HG03354 (cell line): ENCODE measurements at regions not wholly inside any gene's neighbourhood (a gene's known extent, or its start where the extent isn't known, plus 50 kb on each side); places are given as distances from the start of the nearest gene placed in this dataset.
"Not testable (repeated sequence)": the region's sequence is repeated elsewhere in the genome, so short reads cannot be mapped to it uniquely, and the experiment has no call there.

Experiments used
- ATAC-seq: cut with Tn5 transposase; IDR thresholded peaks from one replicate; pipeline ENCODE4 v1.9.1; 2021; ENCODE audit warnings: mild to moderate bottlenecking; ENCODE audit not compliant: unreplicated experiment, poor library complexity, severe bottlenecking

DNA sequence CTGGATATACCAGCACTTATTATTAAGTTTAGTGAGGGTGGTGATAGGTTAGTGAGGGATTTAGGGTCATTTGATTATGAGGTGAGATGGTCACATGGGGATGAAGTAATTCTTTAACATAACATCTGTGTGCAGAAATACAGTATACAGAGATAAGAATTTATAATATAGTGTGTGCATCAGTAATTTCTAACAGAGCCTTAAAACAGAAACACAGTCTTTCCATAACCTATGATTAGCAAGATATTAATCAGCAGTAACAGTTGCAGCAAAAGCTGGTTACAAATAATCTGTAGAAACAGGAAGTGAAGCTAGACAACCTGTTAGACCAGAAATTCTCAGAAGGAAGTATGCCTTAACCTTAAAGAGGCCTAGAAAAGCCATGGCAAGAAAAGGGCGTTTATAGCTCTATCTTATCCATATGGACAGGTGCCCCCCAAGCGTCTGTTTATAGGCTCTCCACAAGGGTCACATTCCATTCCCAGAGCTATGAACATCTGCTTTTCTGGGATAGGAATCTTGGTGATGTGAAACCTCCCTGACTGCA, 112.5 kb upstream of the WSB1 start:
- ATAC-seq: not testable (repeated sequence)

DNA sequence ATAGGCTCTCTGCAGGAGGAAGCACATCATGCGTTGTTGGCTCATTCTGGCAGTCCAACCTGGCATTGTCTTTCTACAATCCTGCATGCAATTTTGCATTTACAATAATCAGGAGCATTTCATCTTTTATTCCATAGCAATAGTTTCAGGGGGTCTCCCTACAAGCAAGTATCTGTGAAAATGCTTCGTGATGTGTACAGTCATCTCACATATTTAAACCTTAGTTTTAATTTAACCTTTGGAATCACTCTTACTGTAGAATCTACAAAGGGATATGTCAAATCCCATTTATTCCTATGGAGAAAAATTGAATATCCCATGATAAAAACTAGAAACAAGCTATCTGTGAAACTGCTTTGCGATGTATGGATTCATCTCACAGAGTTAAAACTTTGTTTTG, 112.0 kb upstream of the WSB1 start:
- ATAC-seq: no peak

DNA sequence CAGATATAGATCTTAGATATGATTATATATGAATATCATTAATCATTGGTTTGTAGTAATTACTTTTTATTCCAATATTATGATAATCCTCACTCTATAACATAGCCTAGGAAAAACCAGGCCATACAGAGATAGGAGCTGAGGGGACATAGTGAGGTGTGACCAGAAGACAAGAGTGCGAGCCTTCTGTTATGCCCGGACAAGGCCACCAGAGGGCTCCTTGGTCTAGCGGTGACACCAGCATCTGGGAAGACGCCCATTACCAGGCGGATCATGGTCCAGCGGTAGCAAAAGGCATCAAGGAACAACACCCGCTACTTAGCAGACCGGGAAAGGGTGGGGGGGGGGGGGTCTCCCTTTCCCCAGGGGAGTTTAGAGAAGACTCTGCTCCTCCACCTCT, 96.4 kb upstream of the WSB1 start:
- not testable (repeated sequence) for ATAC-seq

DNA sequence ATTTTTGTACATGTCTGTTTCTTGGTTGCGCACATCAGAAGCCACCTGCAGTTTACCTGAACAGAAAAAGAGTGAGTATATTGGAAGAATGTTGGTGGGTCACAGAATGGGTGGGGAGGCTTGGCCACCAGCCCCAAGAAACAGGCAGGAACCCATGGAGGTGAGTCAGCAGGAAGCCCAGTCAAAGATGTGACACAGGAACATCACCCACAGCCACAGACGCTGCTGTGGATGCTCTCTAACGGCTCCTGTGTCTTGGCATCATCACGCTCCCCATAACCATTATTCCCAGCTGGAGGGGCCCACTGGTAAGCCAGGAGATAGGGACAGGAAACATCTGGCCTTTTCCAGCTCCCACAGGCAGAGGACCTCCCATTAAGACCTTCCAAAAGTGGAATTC, 94.0 kb upstream of the WSB1 start:
- ATAC-seq: no peak

DNA sequence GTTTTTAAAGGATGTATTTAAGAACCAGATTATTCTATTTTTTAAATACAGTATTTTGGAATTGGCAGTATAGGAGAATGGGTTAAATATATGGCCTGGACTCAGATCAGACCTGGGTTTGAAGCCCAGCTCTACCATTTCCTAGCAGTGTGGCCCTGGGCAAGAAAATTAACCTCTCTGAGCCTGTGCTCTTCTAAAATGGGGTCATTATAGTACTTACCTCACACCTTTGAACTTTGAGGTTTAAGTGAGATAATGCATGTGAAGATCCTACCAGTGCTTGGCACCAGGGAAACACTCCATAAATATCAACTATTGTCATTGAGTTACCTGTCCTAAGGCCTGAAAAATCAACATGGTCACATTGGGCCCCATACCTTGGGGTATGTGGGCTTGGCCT, 93.4 kb upstream of the WSB1 start:
- no peak for ATAC-seq

DNA sequence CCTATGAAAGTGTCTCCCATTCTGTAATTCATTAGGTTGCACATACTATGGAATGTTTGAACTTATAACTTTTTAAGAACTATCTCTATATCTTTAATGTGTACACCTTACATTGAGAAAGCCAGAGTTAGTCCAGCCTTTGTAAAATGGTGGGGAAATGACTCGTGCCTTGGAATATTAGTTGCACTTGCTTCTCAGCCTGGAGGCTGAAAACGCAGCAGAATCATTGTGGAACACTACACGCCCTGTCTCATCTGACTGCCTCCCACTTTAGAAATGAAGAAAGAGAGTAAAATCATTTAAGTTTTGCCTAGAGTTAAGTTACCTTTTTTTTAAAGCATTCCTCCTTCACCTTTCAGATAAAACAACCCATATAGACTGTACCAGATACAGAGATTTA, 90.7 kb upstream of the WSB1 start:
- ATAC-seq: no peak

DNA sequence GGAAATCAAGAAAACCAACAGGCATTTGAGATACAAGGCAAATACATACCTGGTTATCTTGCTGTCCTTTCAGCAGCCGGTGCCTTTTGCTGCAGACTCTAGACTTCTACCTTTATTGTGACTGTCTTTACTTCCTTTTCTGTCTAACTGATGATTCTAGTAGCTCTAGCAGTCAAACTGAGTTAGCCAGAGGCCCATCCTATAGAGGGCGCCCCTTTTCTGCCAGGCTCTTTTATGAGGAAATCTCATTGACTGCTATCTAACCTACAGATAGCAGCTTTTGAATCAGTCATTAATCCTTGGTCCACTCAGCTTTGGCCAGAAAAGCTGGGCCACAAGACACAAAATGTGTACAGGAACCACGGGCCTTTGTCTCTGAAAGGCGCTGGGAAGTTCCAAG, 87.5 kb upstream of the WSB1 start:
- ATAC-seq: no peak

DNA sequence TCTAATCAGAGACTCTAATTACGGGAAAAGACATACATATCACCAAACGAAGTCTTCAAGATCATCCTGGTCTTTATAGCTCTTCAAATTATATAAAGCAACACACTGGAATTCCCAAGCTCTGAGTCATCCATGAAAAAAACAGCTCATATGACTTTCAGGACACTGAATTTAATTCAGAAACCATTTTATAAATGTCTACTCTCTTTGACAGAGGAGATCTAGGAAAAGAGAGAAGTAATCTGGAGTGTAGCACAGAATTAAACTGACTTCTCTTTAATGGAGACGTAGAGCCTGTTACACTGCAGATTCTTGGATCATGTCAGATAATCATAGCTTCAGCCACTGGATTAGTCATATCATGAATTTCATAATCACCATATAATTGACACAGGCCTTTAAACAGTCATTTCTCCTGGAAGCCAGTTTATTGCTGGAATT, 86.8 kb upstream of the WSB1 start:
- no peak for ATAC-seq

DNA sequence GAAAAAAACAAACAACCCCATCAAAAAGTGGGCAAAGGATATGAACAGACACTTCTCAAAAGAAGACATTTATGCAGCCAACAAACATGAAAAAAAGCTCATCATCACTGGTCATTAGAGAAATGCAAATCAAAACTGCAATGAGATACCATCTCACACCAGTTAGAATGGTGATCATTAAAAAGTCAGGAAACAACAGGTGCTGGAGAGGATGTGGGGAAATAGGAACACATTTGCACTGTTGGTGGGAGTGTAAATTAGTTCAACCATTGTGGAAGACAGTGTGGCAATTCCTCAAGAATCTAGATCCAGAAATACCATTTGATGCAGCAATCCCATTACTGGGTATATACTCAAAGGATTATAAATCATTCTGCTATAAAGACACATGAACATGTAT, 85.5 kb upstream of the WSB1 start:
- ATAC-seq: not testable (repeated sequence)

DNA sequence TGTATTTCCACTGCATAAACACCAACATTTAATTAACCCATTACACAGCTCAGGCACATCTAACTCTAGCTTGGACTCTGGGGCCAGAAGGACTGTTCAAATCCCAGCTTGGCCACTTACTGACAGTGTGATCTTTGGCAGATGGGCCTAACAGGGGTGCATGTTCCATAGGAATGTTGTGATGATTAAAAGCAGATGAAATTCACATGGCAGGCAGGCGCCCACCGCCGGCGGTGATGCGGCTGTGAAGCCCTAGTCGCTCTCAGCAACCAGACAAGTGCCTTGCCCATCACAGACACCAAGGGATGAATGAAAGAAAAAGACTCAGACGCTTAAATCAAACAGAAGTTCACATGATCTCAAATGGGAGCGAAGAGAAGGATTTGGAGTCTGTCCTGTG, 84.6 kb upstream of the WSB1 start:
- ATAC-seq: no peak

DNA sequence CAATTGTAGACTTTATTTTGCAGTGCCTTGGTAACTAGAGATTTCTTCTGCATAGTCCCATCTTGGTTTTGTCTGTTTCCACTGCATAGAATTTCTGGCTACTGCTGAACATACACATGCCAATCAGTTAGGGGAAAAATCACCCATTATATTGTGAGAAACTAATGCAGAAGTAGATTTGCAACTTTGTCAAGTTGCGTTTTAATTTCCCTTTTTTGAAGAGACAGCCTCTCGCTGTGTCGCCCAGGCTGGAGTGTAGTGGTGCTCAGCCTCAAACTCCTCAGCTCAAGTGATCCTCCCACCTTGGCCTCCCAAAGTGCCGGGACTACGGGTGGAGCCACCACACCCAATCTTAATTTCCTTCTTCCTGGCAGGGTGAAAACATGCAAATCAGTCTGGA, 83.1 kb upstream of the WSB1 start:
- not testable (repeated sequence) for ATAC-seq

DNA sequence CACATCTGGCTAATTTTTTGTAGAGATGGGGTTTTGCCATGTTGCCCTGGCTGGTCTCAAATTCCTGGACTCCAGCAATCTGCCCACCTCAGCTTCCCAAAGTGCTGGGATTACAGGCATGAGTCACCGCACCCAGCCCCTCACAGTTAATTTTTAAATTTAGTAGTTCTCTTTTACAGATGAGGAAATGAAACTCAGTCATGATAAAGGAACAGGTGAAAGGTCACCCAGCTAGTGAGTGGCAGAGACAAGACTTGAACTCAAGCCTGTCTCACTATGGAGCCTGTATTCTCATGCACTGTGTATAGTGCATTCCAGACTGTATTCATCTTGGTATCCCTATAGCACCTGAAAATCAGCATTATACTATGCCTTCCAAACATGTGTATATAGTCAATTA, 77.1 kb upstream of the WSB1 start:
- no peak for ATAC-seq

DNA sequence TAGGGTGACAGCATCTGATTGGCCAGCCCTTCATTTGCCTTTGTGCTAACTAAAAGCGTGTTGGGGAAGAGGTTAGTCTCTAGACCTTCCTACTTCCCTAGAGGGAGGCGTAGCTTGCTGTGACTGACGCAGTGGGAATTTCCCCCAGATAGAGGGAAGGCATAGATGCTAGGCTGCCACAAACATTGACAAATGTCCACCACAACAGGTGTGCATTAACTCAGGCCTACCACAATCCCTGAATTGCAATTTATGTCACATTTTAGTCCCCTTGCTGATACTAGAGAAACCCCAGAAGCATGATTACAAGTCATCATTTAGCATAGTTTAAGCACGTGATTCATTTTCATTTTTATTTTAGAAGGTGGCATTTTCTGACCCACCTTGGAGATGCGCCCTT, 76.3 kb upstream of the WSB1 start:
- ATAC-seq: peak; percentile 83

DNA sequence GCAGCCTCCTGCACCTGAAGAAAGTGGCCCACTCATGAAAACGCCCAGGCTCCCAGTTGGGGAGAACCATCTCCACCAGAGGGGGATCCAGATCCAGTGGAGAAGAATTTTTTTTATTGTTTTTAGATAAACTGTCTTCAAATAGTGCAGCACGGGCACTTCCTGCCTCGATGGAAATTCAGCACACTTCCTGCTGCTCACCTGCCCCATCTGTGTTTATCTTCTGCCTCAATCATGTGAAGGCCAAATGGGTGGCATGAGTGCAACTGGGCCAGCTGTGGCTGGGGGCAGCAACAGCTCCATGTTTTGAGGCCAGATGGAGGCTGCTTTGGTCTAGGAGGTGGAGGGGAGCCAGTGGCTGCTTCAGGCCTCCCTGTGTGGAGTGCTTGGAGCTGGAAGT, 75.9 kb upstream of the WSB1 start:
- peak; percentile 2 for ATAC-seq

DNA sequence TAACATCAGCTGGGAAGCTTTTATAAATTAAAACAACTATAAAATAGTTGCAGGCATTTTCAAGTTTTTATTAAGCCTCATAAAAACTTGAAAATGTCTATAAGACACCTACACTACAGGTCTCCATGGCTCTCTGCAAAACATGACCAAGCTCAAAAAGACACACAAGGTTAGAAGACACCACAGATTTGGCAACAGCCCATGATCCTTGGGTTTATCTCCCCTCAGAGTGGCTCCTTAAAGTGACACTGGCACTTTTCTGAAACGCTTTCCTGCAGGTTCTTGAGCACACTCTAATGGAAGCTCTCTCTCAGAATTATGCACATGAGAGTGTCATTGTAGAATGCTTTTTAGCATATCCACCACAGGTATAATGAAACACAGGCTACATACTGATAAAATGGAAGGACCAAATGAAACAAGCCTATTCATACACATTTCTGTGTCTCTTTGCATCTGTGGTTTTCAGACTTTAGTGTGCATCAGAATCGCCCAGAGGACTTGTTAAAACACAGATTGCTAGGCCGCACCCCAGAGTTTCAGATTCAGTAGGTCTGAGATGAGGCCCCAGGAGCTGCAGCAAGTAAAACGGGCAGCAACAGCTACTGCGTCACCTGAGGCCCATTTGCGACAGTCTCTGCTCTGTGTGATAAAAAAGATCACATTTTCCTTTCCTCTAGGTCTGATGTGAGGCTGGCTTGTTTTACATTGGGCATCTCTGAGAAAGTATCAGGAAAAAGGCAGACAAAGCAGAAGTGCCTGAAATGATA, 75.0 kb upstream of the WSB1 start:
- peak; percentile 69 for ATAC-seq

DNA sequence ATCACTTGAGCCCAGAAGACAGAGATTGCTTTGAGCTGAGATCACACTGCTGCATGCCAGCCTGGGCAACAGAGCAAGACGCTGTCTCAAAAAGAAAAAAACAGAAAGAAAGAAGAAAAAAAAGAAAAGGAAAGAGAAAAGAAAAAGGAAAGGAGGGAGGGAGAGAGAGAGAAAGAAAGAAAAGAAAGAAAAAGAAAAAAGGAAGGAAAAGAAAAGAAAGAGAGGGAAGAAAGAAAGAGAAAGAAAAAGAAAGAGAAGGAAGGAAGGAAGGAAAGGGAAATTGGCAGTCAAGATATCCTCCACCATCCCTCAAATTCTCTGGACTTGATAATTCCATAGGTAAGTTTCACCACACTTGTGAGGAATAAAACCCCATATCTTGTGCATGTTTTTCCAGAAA, 71.4 kb upstream of the WSB1 start:
- ATAC-seq: no peak

DNA sequence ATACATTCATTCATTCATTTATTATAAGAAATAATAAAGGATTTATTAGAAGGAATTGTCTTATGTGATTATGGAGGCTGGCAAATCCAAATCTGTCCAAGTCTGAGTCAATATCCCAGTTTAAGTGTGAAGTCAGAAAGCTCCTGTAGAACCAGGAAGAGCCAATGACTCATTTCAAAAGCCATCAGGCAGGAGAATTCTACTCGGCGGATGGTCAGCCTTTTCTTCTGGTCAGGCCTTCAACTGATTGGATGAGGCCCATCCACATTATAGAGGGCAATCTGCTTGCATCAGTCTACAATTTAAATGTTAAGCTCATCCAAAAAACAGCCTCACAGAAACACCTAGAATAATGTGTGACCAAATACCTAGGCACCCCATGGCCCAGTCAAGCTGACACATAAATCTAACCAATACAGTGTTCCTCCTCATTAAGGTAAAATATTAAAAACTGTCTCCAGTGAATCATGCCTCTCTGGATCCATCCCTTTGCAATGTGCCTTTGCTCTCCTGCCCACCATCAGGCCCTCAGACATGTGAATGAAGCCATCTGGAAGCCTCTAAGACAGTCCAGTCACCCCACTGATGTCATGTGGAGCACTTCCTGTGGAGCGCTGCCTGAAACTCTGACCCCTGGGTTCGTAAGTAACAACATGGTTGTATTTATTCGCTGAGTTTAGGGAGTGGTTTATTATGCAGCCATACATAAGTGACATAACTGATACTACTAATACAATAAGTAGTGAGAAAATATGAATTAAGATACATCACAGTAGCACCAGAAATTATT, 69.2 kb upstream of the WSB1 start:
- ATAC-seq: no peak

DNA sequence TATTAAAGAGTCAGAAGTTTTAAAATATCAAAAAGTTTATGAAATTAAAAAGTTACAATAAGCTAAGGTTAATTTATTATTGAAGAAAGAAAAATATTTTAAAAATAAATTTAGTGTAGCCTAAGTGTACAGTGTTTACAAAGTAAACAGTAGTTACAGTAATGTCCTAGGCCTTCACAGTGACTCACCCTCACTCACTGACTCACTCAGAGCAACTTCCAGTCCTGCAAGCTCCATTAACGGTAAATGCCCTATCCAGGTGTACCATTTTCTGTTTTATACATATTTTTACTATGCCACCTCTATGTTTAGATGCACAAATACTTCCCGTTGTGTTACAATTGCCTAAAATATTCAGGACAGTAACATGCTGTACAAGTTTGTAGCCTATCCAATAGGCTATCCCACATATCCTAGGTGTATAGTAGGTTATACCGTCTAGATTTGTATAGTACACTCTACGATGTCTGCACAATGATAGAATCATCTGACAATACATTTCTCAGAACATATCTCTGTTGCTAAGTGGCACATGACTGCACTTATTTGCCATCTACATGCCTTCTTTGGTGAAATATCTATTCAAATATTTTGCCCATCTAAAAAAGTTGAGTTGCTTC, 67.2 kb upstream of the WSB1 start:
- no peak for ATAC-seq

DNA sequence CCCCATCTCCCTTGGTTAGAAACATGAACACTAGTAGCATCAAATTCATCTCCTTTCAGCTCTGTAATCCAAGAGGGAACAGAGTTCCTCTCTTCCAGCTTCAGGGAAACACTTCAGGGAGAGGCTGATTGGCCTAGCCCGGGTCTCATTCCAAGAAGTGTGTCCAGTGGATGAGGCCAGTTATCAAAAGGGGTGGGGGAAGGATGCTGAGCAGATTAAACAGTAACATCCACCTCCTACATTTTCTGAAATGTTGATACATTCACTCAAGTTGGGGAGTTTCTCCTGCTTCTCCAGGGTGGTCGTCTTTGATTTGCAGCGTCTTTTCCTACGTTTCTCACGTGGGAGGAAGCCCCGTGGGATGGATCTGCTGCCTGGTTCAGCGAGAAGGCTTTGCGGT, 62.9 kb upstream of the WSB1 start:
- no peak for ATAC-seq

DNA sequence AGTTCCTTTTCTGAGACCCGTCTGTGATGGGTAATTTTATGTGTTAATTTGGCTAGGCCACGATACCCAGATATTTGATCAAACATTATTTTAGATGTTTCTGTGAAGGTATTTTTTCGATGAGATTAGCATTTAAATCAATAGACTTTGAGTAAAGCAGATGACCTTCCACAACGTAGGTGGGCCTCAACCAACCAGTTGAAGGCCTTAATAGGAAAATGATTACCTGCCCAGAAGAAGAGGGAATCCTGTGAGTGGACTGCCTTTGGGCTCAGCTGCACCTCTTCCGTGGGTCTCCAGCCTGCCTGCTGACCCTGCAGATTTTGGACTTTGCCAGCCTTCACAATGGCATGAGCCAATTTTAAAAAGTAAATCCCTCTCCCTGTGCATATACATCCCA, 61.6 kb upstream of the WSB1 start:
- no peak for ATAC-seq

DNA sequence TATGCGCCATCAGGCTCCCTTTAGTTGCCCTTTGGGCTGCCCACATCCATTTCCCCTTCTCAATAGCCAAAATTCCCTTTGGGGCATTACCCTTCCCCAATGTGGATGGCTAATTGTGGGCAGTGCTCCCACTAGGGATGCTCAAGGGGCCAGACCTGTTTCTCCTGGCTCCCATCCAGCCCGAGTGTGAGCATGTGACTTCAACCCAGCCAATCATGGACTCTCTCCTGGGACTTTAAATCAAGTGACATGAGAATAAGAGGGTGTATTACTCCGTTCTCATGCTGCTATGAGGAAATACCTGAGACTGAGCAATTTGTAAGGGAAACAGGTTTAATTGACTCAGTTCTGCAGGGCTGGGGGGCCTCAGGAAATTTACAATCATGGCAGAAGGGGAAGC, 60.9 kb upstream of the WSB1 start:
- no peak for ATAC-seq
